HG02642 (cell line): ENCODE measurements at regions not wholly inside any gene's neighbourhood (a gene's known extent, or its start where the extent isn't known, plus 50 kb on each side); places are given as distances from the start of the nearest gene placed in this dataset.
"Not testable (repeated sequence)": the region's sequence is repeated elsewhere in the genome, so short reads cannot be mapped to it uniquely, and the experiment has no call there.

ENCODE experiments used
- ATAC-seq: cut with Tn5 transposase; IDR thresholded peaks from one replicate; pipeline ENCODE4 v1.9.1; 2021; ENCODE audit warnings: mild to moderate bottlenecking; ENCODE audit not compliant: unreplicated experiment, poor library complexity

- no peak for ATAC-seq
Measured at GRCh38 chr9:105091004-105091640, 153.3 kb upstream of the SLC44A1 start.

DNA sequence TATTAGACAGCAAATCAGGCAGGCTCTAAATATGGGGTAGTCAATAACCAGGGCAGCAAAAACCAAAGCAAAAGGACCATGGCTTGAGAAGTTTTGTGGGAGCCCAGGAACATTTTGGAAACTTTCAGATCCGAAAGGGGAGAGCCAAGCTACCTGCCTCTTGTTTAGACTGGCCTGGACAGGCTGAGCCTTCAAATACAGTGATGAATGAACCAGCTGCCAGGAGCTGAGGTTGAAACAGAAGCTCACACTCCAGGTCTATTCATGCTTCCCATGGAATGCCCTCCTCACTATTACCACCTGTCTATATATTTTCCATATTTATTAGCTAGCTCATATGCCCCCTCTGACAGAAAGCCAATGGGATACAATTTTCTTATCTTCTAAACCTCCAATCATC is 150.8 kb upstream of the SLC44A1 start:
- no peak for ATAC-seq

DNA sequence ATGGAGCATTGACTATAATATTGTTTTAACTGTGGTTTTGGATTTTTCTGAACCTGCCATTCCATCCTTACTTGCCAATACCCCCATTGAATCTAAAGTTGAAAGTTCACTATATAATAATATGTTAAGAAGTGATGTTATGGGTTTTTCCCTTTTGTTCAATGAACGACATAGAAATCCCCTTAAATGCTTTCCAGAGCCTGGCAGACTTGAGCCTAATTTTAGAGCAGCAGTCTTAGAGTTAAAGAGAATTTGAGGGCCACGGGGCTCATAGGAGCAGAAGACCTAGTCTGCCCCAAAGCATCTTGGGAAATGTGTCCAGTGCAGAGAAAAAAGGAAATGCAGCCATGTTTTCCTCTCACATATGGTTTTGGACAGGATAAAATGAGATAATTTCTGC is 146.1 kb upstream of the SLC44A1 start:
- no peak for ATAC-seq

GRCh38 chr9:105103776-105104175 is 140.7 kb upstream of the SLC44A1 start:
- no peak for ATAC-seq

DNA sequence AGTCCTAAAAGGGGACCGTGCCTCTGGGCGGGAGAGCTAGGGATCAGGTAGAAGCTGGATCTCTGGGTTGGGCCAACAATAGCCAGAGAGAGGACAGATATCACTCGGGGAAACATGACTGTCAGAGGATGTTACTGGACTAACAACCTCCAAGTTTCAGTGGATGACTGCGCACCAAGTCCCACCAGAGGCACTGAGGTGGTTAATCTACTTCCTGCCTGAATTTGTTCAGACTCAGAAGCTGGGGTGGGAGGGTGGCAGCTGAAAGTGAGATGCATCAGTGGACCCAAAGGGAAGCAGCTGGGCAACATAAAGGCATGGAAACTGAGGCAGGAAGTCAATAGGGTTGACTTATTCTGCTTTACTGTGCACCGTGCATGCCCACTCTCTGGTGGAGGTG is 130.1 kb upstream of the SLC44A1 start:
- peak; percentile 53 for ATAC-seq

GRCh38 chr9:105114964-105115728 is 129.3 kb upstream of the SLC44A1 start:
- peak; percentile 65 for ATAC-seq

- ATAC-seq = no peak
Measured at GRCh38 chr9:105116052-105116868, 128.2 kb upstream of the SLC44A1 start.

DNA sequence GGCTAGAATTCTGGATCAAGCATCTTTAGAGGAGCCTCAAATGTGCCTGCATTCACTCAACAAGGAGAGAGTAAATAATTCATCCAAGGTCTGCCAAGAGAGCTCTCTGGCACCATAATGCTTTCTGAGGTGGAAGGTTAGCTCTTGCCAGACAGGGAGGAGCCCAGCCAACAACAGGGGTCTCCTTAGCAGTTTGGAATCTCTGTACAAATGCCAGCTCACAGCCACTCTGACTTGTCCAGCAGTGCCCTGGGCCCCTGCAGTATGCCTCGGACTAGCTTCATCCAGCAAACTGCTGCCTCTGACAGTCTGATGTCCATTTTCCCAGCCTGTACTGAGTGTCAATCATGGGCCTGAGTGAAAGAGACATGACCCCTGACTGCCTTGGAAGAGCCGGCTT is 127.2 kb upstream of the SLC44A1 start:
- no peak for ATAC-seq

DNA sequence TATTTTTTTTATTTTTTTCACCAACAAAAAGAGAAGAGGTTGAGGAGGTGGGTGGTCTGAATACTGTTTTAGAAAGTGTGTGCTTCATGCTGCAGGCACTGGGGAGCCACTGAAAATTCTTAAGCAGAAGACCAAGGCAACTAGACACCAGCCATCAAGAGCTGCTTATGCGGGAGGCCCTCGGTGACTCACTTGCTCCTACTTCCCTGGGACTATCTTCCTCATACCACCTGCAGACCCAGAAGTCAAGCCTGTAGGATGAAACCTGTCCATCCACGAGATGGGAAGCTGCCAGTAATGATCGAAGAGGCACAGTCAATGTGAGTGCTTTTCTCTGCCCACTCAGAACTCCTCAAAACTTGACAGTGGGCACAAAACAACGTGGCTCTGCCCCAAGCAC is 125.8 kb upstream of the SLC44A1 start:
- no peak for ATAC-seq

DNA sequence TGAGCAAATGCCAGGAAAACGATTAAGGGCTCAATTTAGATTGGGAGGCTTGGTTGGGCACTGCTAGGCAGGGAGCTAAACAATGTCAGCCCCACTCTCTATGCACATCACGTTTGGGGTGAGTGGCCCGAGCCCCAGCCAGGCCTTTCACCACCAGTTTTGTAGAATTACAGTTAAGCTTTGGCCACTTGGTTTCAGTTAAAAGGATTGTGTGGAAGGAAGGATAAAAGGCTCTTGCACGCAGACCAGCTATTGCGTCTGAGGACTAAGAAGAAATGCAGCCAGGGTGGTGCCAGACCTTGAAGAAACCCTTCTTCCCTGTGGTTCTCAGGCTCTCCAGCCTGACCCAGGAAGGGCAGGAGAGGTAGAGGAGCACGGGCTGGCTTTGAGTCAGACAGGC is 125.3 kb upstream of the SLC44A1 start:
- ATAC-seq = no peak

DNA sequence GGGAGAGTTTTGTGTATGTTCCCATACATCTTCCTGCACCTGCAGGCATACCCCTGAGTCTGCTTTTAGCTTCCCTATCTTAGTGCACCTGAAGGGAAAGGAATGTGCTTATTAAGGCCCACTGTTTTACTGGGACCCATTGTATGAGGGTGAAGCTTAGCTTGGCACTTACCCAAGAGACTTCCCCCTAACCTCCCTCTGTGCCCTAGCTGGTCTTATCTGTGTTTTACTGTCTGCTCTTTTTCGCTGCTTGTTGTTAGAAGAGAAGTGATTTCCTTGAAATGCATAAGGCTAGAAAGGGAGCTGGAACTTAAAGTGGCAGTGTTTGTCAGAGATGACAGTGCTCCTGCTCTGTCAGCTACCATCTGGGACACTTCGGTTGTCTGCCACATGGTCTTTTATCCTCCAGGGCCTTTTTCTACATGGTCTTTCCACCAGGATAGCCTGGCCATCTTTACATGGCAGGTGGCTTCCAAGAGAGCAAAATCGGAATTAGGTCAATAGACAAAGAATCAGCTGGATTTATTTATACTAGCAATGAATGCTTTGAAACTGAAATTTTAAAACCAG is 122.5 kb upstream of the SLC44A1 start:
- ATAC-seq = no peak

DNA sequence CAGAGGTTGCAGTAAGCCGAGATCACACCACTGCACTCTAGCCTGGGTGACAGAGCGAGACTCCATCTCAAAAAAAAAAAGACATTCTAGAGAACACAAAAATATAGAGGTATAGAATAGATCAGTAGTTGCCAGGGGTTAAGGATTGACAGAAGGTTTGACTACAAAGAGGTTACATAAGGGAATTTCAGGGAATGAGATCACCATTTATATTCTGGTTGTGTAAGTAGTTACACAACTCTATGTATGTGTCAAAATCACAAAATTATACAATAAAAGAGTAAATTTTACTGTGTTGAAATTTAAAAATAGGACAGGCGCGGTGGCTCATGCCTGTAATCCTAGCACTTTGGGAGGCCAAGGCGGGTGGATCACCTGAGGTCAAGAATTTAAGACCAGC is 119.9 kb upstream of the SLC44A1 start:
- ATAC-seq = not testable (repeated sequence)

DNA sequence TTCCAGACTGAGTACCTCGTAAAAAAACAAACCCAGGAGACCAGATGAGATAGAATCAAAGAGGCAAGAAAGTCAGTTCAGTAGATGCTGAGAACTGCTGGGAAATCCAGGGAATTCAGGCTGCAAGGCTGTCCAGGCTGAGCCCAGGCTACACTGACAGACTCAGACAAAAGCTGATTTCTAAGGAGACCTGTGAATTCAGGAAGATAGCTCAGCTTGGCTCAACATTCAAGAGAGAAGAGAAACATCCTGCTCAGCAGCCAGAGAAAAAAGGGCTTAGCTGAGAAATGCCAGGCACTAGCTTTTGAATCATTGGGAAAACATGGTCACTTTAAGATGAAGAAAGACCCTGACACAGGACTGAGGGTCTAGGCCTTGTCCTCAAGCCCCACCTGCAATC is 118.2 kb upstream of the SLC44A1 start:
- ATAC-seq = no peak

DNA sequence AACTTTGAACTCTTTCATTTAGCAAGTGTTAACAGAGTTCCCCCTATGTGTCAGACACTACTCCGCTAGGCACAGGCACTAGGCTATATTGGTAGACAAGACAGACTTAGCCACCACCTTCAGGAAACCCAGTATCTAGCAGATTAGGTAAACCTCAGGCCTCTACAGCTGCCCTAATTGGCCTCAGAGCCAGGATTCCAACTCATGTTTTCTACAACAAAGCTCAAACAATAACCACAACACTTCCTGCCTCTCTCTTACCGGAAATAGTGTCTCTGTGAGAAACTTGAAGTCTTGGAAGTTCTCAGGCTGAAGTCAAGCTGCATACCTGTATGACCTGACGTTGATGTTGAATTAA is 116.6 kb upstream of the SLC44A1 start:
- ATAC-seq = peak; percentile 96

- no peak for ATAC-seq
Measured at GRCh38 chr9:105128908-105129600, 115.4 kb upstream of the SLC44A1 start.

DNA sequence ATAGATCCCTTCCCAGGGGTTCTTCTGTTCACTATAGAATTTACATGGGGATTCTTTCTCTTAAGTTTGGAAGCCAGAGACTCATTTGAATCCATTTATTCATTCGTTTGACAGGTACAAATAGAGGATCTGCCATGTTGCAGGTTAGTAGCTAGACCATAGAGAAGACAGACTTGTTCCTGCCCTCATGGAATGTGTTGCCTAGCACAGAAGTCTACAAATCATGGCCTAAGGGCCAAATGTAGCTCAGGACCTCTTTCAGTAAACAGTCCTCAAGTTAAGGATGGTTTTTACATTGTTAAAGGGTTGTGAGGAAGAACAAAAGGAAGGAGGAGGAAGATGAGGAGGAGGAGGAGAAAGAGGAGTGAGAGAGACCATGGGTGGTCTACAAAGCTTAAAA is 114.7 kb upstream of the SLC44A1 start:
- ATAC-seq = no peak

DNA sequence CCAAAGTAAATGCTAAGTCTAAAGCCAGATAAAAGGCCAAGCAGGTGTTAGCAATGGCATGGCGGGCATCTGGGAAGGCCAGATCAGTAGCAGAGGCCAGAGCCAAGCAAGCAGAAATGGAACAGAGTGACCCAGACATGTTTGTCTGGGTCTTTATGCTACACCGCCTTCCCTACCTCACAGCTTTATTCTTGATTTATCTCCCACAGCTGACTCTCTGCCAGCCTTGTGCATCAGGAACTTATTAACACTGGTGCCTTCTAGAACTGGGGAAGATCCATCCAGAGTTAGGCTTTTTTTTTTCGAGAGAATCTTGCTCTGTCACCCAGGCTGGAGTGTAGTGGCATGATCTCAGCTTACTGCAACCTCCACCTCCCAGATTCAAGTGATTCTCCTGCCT is 112.5 kb upstream of the SLC44A1 start:
- ATAC-seq = no peak

DNA sequence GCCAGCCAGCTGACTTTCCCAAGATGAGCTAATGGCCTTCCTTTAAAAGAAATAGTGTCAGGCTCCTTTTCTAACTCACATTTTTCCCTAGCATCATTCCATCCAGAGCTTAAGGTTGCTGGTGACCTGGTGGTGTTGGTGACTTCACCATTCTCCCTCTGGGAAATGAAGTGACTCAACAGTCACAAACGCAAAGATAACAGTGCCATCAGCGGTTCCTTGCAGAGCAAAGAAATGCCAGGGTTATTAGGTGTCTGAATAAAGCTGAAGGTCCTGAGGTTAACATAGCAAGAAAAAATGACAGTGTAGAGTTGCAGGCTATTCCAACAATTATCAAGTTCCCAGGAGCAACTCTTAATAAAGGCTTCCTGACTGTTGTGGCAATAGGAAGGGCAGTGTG is 111.8 kb upstream of the SLC44A1 start:
- no peak for ATAC-seq

- no peak for ATAC-seq
Measured at GRCh38 chr9:105138306-105138801, 106.1 kb upstream of the SLC44A1 start.
